HEK293 (cell line): ENCODE measurements at regions not wholly inside any gene's neighbourhood (a gene's known extent, or its start where the extent isn't known, plus 50 kb on each side); places are given as distances from the start of the nearest gene placed in this dataset.

Experiments used
- CTCF ChIA-PET: fragments of 350-600 bp; formaldehyde crosslinking; extraction: SDS; loops from one replicate; lab custom pipeline; 2021; ENCODE audit warnings: antibody characterized with exemption; lab: Yijun Ruan, JAX
- POLR2A ChIA-PET: fragments of 300-600 bp; formaldehyde crosslinking; extraction: SDS; loops from one replicate; lab custom pipeline; 2020; ENCODE audit warnings: antibody characterized with exemption, inconsistent platforms; lab: Yijun Ruan, JAX
- H3K27ac ChIP-seq: fragments of 200-500 bp; sonication (Bioruptor generic); 2 replicates; pipeline ENCODE4 v1.5.1; 2014; ENCODE audit warnings: low read depth, low read length, control low read depth, inconsistent platforms; ENCODE audit errors: extremely low read depth
- H3K36me3 ChIP-seq, 2 experiments: fragments of 200-500 bp in 1 of 2; sonication (Bioruptor generic) in 1 of 2; 1 replicate in 1 of 2; 2 replicates in 1 of 2; pipeline ENCODE4 v1.5.1; 2014 to 2017; ENCODE audit warnings: inconsistent platforms in 2 of 2, low read length in 2 of 2; ENCODE audit not compliant: control insufficient read depth in 2 of 2, insufficient read depth in 1 of 2
- H3K4me1 ChIP-seq: fragments of 200-500 bp; sonication (Bioruptor generic); 2 replicates; pipeline ENCODE4 v1.5.1; 2014; ENCODE audit warnings: mild to moderate bottlenecking, low read length, inconsistent platforms; ENCODE audit not compliant: control insufficient read depth, insufficient read depth
- H3K4me3 ChIP-seq: 2 replicates; pipeline ENCODE4 v1.5.1; 2011; ENCODE audit warnings: low read depth, mild to moderate bottlenecking, control low read depth, low read length, moderate library complexity
- H3K9me3 ChIP-seq: fragments of 200-500 bp; sonication (Bioruptor generic); 2 replicates; pipeline ENCODE4 v1.5.1; 2014; ENCODE audit warnings: low read depth, low read length, inconsistent platforms; ENCODE audit not compliant: control insufficient read depth, insufficient read depth
- GLIS1 ChIP-seq: fragments of 450-650 bp; formaldehyde crosslinking; IDR thresholded peaks from 2 replicates; pipeline ENCODE4 v1.5.1; 2016; ENCODE audit warnings: missing biosample characterization, missing genetic modification characterization
- HOXA7 ChIP-seq: sonication (generic); formaldehyde crosslinking; IDR thresholded peaks from 2 replicates; pipeline ENCODE4 v1.8.1; 2022; ENCODE audit warnings: missing genetic modification reagents, borderline replicate concordance
- INSM2 ChIP-seq: fragments of 450-650 bp; formaldehyde crosslinking; IDR thresholded peaks from 2 replicates; pipeline ENCODE4 v1.5.1; 2016; ENCODE audit warnings: missing biosample characterization, missing genetic modification characterization
- KLF10 ChIP-seq: fragments of 450-650 bp; IDR thresholded peaks from 2 replicates; pipeline ENCODE4 v1.5.1; 2018; ENCODE audit warnings: missing biosample characterization, mild to moderate bottlenecking, missing genetic modification characterization
- PRDM4 ChIP-seq: fragments of 450-650 bp; formaldehyde crosslinking; IDR thresholded peaks from 2 replicates; pipeline ENCODE4 v1.5.1; 2017; ENCODE audit warnings: missing biosample characterization, missing genetic modification characterization
- SALL2 ChIP-seq: fragments of 450-650 bp; formaldehyde crosslinking; IDR thresholded peaks from 2 replicates; pipeline ENCODE4 v1.5.0; 2017; ENCODE audit warnings: missing biosample characterization, mild to moderate bottlenecking, missing genetic modification characterization, borderline replicate concordance
- SP3 ChIP-seq: fragments of 450-650 bp; formaldehyde crosslinking; IDR thresholded peaks from 2 replicates; pipeline ENCODE4 v1.5.1; 2016; ENCODE audit warnings: missing biosample characterization, missing genetic modification characterization
- ZBTB10 ChIP-seq: fragments of 450-650 bp; formaldehyde crosslinking; IDR thresholded peaks from 2 replicates; pipeline ENCODE4 v1.5.1; 2016; ENCODE audit warnings: missing biosample characterization, missing genetic modification characterization
- ZBTB17 ChIP-seq: fragments of 450-650 bp; formaldehyde crosslinking; IDR thresholded peaks from 2 replicates; pipeline ENCODE4 v1.5.1; 2016; ENCODE audit warnings: missing biosample characterization, missing genetic modification characterization
- ZBTB21 ChIP-seq: fragments of 450-650 bp; formaldehyde crosslinking; IDR thresholded peaks from 2 replicates; pipeline ENCODE4 v1.5.1; 2017; ENCODE audit warnings: missing biosample characterization, missing genetic modification characterization
- ZNF184 ChIP-seq: fragments of 450-650 bp; IDR thresholded peaks from 2 replicates; pipeline ENCODE4 v1.5.1; 2018; ENCODE audit warnings: missing biosample characterization, mild to moderate bottlenecking, missing genetic modification characterization
- ZNF2 ChIP-seq: fragments of 450-650 bp; formaldehyde crosslinking; IDR thresholded peaks from 2 replicates; pipeline ENCODE4 v1.5.1; 2016; ENCODE audit warnings: missing biosample characterization, missing genetic modification characterization
- ZNF24 ChIP-seq: fragments of 450-650 bp; formaldehyde crosslinking; IDR thresholded peaks from 2 replicates; pipeline ENCODE4 v1.5.1; 2016; ENCODE audit warnings: missing biosample characterization, missing genetic modification characterization
- ZNF341 ChIP-seq: fragments of 450-650 bp; formaldehyde crosslinking; IDR thresholded peaks from 2 replicates; pipeline ENCODE4; 2016; ENCODE audit warnings: low read depth, missing biosample characterization, missing genetic modification characterization
- ZNF350 ChIP-seq: fragments of 450-650 bp; formaldehyde crosslinking; IDR thresholded peaks from 2 replicates; pipeline ENCODE4 v1.5.0; 2017; ENCODE audit warnings: missing biosample characterization, mild to moderate bottlenecking, missing genetic modification characterization
- ZNF391 ChIP-seq: fragments of 450-650 bp; formaldehyde crosslinking; IDR thresholded peaks from 2 replicates; pipeline ENCODE4 v1.5.1; 2016; ENCODE audit warnings: low read depth, missing biosample characterization, missing genetic modification characterization, borderline replicate concordance
- ZNF426 ChIP-seq: fragments of 450-650 bp; formaldehyde crosslinking; IDR thresholded peaks from 2 replicates; pipeline ENCODE4 v1.5.1; 2017; ENCODE audit warnings: missing biosample characterization, missing genetic modification characterization, mild to moderate bottlenecking, inconsistent platforms, moderate library complexity
- ZNF514 ChIP-seq: fragments of 450-650 bp; formaldehyde crosslinking; IDR thresholded peaks from 2 replicates; pipeline ENCODE4 v1.5.1; 2016; ENCODE audit warnings: missing biosample characterization, missing genetic modification characterization
- ZNF560 ChIP-seq: fragments of 450-650 bp; formaldehyde crosslinking; IDR thresholded peaks from 2 replicates; pipeline ENCODE4 v1.5.1; 2017; ENCODE audit warnings: missing biosample characterization, missing genetic modification characterization, borderline replicate concordance
- ZNF664 ChIP-seq: fragments of 450-650 bp; formaldehyde crosslinking; IDR thresholded peaks from 2 replicates; pipeline ENCODE4 v1.5.1; 2016; ENCODE audit warnings: missing biosample characterization, missing genetic modification characterization
- ZNF692 ChIP-seq: fragments of 450-650 bp; formaldehyde crosslinking; IDR thresholded peaks from 2 replicates; pipeline ENCODE4 v1.5.1; 2016; ENCODE audit warnings: missing biosample characterization, missing genetic modification characterization
- ZNF747 ChIP-seq: fragments of 450-650 bp; formaldehyde crosslinking; IDR thresholded peaks from 2 replicates; pipeline ENCODE4 v1.5.1; 2016; ENCODE audit warnings: missing biosample characterization, missing genetic modification characterization
- ZSCAN23 ChIP-seq: fragments of 450-650 bp; formaldehyde crosslinking; IDR thresholded peaks from 2 replicates; pipeline ENCODE4 v1.5.1; 2016; ENCODE audit warnings: missing biosample characterization, missing genetic modification characterization
- TF ChIP-seq, protein P1 (sequence below): fragments of 450-650 bp; formaldehyde crosslinking; IDR thresholded peaks from 2 replicates; pipeline ENCODE4 v1.5.1; 2016; ENCODE audit warnings: missing biosample characterization, missing genetic modification characterization

DNA sequence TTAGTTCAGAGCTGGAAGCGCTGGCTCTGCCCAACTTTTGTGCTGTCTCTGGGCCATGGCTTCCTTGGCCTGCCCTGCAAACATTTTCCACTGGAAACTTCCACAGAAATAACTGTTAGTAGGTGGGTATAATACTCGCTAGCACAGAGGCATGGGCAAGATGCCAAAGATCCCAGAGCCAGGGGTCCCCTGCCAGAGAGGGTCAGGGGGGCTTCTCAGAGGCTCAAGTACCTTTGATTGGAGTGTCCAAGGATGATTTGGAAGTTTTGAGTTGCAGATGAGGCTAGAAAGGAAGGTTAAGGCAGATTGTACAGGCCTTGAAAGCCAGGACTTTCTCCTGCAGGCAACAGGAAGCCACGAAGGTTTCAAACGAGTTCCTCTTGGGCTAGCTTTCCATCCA, 187.6 kb downstream of the DICER1 start (continued):
- TF ChIP-seq ZNF2 (tag by site-specific recombination), result no peak
- TF ChIP-seq SALL2 (tag by site-specific recombination), result no peak
- TF ChIP-seq ZNF350 (tag by site-specific recombination), result no peak

- H3K36me3 ChIP-seq, result no peaks in the 10 kb centered on the region
- H3K4me3 ChIP-seq, result no peak overlapping the region
- H3K9me3 ChIP-seq, result no peaks in the 10 kb centered on the region
- no peak overlapping the region for H3K27ac ChIP-seq
- TF ChIP-seq ZNF24, result no peak
- no peak for TF ChIP-seq INSM2 (tag by site-specific recombination)
- TF ChIP-seq ZBTB10, result no peak
- ChIA-PET CTCF (interaction anchor here (0.5 kb wide), 1 partner anchor 16 kb away, joined by 4 read pairs; no protein-coding TSS in a partner anchor), POLR2A (no interaction called here)
- no peaks in the 10 kb centered on the region for H3K4me1 ChIP-seq
Observed at GRCh38 chr14:94966868-94967267, 190.5 kb downstream of the DICER1 start.

- TF ChIP-seq ZBTB17 (tag by site-specific recombination), result no peak
- no peak for TF ChIP-seq ZNF560 (tag by site-specific recombination)
- TF ChIP-seq ZNF341 (tag by site-specific recombination), result no peak
- TF ChIP-seq, protein P1, sequence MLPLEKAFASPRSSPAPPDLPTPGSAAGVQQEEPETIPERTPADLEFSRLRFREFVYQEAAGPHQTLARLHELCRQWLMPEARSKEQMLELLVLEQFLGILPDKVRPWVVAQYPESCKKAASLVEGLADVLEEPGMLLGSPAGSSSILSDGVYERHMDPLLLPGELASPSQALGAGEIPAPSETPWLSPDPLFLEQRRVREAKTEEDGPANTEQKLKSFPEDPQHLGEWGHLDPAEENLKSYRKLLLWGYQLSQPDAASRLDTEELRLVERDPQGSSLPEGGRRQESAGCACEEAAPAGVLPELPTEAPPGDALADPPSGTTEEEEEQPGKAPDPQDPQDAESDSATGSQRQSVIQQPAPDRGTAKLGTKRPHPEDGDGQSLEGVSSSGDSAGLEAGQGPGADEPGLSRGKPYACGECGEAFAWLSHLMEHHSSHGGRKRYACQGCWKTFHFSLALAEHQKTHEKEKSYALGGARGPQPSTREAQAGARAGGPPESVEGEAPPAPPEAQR, result no peak
- TF ChIP-seq ZNF184 (tag by site-specific recombination), result no peak
- TF ChIP-seq ZNF514 (tag by site-specific recombination), result no peak
- no peak for TF ChIP-seq KLF10 (tag by site-specific recombination)
- TF ChIP-seq ZSCAN23 (tag by site-specific recombination), result no peak
- no peak for TF ChIP-seq ZNF747 (tag by site-specific recombination)
- no peak for TF ChIP-seq GLIS1 (tag by site-specific recombination)
- TF ChIP-seq PRDM4 (tag by site-specific recombination), result no peak
- no peak for TF ChIP-seq ZBTB21 (tag by site-specific recombination)
- TF ChIP-seq HOXA7, result no peak
- TF ChIP-seq ZNF426 (tag by site-specific recombination), result no peak
- no peak for TF ChIP-seq ZNF692 (tag by site-specific recombination)
- TF ChIP-seq ZNF664 (tag by site-specific recombination), result no peak
- no peak for TF ChIP-seq ZNF391
- TF ChIP-seq SP3 (tag by site-specific recombination), result no peak
- CTCF ChIA-PET, result interaction anchor here (0.7 kb wide), 1 partner anchor 396 kb away, joined by 3 read pairs; no protein-coding TSS in a partner anchor
- no peaks in the 10 kb centered on the region for H3K9me3 ChIP-seq
- H3K4me1 ChIP-seq, result no peaks in the 10 kb centered on the region
- H3K36me3 ChIP-seq, result no peaks in the 10 kb centered on the region
- no peak overlapping the region for H3K4me3 ChIP-seq
- no peak overlapping the region for H3K27ac ChIP-seq
- POLR2A ChIA-PET, result no interaction called here
Observed at GRCh38 chr14:94966344-94966743, 191.0 kb downstream of the DICER1 start.
